Naive thymus-derived CD8-positive, alpha-beta T cell (primary cell): ENCODE measurements at regions not wholly inside any gene's neighbourhood (a gene's known extent, or its start where the extent isn't known, plus 50 kb on each side); places are given as distances from the start of the nearest gene placed in this dataset.

Source experiments
- ATAC-seq, 2 donors: fragments of 150-1000 bp; cut with Tn5 transposase in 1 of 2; sonication (Bioruptor Pico), chemical (Tn5 transposase) in 1 of 2; 1 replicate in 1 of 2; 2 replicates in 1 of 2; pipeline ENCODE4 v1.10.0; 2021; ENCODE audit warnings: mild to moderate bottlenecking in 2 of 2, moderate library complexity in 2 of 2
- POLR2A ChIA-PET: fragments of 350-600 bp; sonication (Branson Sonifier 250); formaldehyde crosslinking; loops from one replicate; lab custom pipeline; 2021; ENCODE audit warnings: antibody characterized with exemption; lab: Charles Lee
- DNase-seq, 10 donors: peaks; one replicate each; pipeline versions ENCODE4 v3.0.0 to v3.0.0-alpha.2; 2020 to 2022
- H3K27ac Mint-ChIP-seq, 10 donors: one replicate each; pipeline ENCODE4 v1.8.0; 2020 to 2022; ENCODE audit warnings: mild to moderate bottlenecking in 10 of 10, mixed read lengths in 10 of 10, moderate library complexity in 4 of 10, inconsistent platforms in 1 of 10
- H3K27me3 Mint-ChIP-seq, 5 donors: one replicate each; pipeline ENCODE4 v1.8.0; 2021 to 2022; ENCODE audit warnings: mixed read lengths in 5 of 5
- H3K36me3 Mint-ChIP-seq, 3 donors: one replicate each; pipeline ENCODE4 v1.8.0; 2020 to 2022; ENCODE audit warnings: mixed read lengths in 3 of 3, mild to moderate bottlenecking in 2 of 3, inconsistent platforms in 1 of 3
- H3K4me1 Mint-ChIP-seq, 4 donors: one replicate each; pipeline ENCODE4 v1.8.0; 2021 to 2022; ENCODE audit warnings: mixed read lengths in 4 of 4
- H3K4me3 Mint-ChIP-seq, 10 donors: one replicate each; pipeline ENCODE4 v1.8.0; 2020 to 2022; ENCODE audit warnings: mild to moderate bottlenecking in 10 of 10, mixed read lengths in 10 of 10, moderate library complexity in 6 of 10, inconsistent platforms in 1 of 10
- H3K9me3 Mint-ChIP-seq, 9 donors: one replicate each; pipeline ENCODE4 v1.8.0; 2020 to 2022; ENCODE audit warnings: mixed read lengths in 9 of 9, mild to moderate bottlenecking in 3 of 9, inconsistent platforms in 1 of 9, moderate library complexity in 1 of 9

DNA sequence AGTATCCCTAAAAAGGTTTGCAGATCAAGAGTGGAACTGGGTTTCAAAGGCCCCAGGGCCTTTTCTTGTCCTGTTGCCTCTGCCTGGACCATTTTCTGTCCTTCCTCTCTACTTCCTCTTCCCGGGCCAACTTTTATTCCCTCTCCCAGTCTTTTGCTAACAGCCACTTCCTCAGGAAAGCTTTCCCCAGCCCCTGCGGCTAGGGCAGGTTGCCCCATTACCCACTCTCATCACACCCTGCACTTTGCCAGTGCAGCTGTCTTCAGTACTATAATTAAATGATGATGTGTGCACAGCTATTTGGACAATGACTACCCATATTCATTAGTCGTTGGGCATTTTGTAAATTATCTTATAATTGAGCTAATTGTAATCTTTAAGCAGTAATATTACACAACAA, 150.5 kb upstream of the THBS1 start:
- Mint-ChIP-seq H3K27me3 (peaks cover 9 to 33% (median 16%) of the 10 kb centered on the region in 5 donors), H3K9me3 (peaks cover 0 to 4% (median 0%) of the 10 kb centered on the region in 9 donors), H3K4me1 (peaks cover 12 to 40% (median 34%) of the 10 kb centered on the region in 4 donors), H3K4me3 (no peak overlapping the region), H3K36me3 (no peaks in the 10 kb centered on the region), H3K27ac (peak overlapping the region in 2 of 10 donors; percentile 63 to 82)
- DNase-seq (no peak), ATAC-seq (no peak)
- POLR2A ChIA-PET, result no interaction called here

DNA sequence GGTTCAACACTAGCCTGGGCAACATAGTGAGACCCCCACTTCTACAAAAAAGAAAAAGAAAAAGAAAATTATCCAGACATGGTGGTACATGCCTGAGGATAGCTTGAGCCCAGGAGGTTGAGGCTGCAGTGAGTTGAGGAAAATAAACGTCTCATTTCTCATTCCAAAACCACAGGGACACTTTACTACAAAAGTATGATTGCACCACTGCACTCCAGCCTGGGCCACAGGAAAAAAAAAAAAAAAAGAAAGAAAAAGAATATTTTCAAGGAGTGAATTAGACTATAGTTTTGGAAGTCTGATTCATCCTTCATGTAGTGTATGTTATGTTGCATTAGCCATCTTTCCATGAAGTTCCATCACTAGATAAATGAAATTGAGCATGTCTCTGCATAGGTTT, 149.5 kb upstream of the THBS1 start:
- Mint-ChIP-seq H3K9me3 (peaks cover 0 to 4% (median 0%) of the 10 kb centered on the region in 9 donors), H3K36me3 (no peaks in the 10 kb centered on the region), H3K27me3 (peaks cover 9 to 33% (median 16%) of the 10 kb centered on the region in 5 donors), H3K4me3 (no peak overlapping the region), H3K27ac (no peak overlapping the region), H3K4me1 (peaks cover 12 to 39% (median 34%) of the 10 kb centered on the region in 4 donors)
- ATAC-seq (no peak), DNase-seq (no peak)
- POLR2A ChIA-PET, result no interaction called here

DNA sequence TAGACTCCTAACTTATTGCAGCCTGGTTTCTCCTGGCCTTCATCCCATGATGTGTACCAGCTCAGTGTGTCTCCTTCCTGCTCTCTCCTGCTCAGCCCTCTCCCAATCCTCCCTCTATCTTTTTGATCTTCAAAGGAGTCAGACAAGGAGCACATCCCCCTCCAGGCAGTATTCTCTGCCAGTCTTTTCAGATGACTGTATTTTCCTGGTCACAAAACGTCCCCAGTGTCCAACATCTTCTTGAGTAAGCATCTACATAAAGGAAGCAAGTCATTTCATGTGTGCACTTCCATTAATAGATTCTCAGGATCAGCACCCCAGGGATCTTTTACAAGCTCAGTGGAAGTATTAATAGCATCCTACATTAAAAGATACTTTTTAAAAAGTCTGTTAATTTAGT, 148.9 kb upstream of the THBS1 start:
- POLR2A ChIA-PET, result no interaction called here

DNA sequence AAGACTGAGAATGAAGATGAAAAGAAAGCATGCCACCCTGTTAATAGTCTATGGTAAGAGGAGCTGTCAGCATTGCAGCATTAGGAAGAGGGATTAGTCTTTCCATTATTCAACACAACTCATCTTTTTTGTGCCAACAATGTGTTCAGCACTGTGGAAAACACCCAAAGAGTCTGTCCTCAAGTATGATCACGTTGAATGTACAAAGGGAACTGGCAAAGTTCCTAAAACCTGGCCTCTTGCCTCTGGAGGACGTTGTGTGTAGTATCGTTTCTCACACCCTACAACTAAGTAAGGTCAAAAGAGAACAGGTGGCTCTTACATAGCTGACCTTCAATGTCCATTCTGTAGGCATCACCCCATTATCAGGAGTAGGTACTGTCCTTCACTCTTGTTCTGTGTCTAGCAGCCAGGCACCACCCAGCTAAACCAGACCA, 147.9 kb upstream of the THBS1 start:
- H3K4me1 Mint-ChIP-seq, result peaks cover 4 to 24% (median 18%) of the 10 kb centered on the region in 4 donors
- ATAC-seq, result no peak
- peaks cover 14 to 44% (median 26%) of the 10 kb centered on the region in 5 donors for H3K27me3 Mint-ChIP-seq
- no peak for DNase-seq
- H3K27ac Mint-ChIP-seq, result no peak overlapping the region
- H3K36me3 Mint-ChIP-seq, result no peaks in the 10 kb centered on the region
- no peaks in the 10 kb centered on the region for H3K9me3 Mint-ChIP-seq
- no peak overlapping the region for H3K4me3 Mint-ChIP-seq
- POLR2A ChIA-PET, result no interaction called here

More for the DNA sequence above, 148.9 kb upstream of the THBS1 start:
- DNase-seq, result no peak
- Mint-ChIP-seq H3K4me1 (peaks cover 10 to 33% (median 27%) of the 10 kb centered on the region in 4 donors), H3K27me3 (peaks cover 9 to 36% (median 17%) of the 10 kb centered on the region in 5 donors), H3K4me3 (no peak overlapping the region), H3K27ac (peak overlapping the region in 1 of 10 donors; percentile 12), H3K9me3 (peaks cover 0 to 1% (median 0%) of the 10 kb centered on the region in 9 donors), H3K36me3 (no peaks in the 10 kb centered on the region)
- ATAC-seq, result no peak

DNA sequence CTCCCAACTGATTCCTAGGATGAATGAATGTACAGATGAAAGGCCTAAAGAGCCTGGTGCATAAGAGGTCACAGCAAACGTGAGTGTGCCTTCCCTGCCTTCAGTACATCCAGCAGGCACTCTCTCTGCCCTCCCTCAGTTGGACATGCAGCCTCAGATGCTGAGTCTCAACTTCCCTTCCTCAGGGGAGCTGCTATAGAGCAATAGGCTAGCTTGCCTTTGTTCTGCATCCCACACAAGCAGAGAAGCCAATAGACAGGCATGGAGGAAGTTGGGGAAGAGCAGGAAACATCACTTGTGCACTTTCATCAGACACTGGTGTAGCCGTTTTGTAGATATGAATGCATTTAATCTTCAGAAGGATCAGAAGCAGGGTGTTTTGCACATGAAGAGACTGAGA, 147.5 kb upstream of the THBS1 start:
- no peak for ATAC-seq
- H3K27me3 Mint-ChIP-seq, result peaks cover 16 to 46% (median 26%) of the 10 kb centered on the region in 5 donors

DNA sequence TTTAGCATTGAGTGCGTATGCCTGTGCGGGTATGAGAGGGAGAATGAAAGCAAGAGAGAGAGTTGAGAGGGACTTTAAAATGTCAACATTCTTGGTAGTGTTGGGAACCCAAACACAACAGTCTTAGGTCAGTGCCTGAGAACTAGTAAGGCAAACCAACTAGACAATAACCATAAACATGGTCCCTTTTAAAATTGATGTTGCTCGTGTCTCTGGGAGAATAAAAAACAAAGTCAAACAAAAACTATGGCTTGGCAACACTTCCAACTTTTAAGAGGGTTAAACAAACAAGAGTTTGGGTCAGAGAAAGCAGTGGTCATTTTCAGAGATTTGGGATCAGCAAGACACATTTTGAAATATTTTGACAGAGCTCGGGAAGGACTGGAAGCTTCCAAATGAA, 146.7 kb upstream of the THBS1 start:
- H3K4me1 Mint-ChIP-seq, result peaks cover 2 to 16% (median 12%) of the 10 kb centered on the region in 4 donors
- no peak overlapping the region for H3K27ac Mint-ChIP-seq
- DNase-seq (no peak), ATAC-seq (no peak)
- H3K27me3 Mint-ChIP-seq, result peaks cover 16 to 46% (median 25%) of the 10 kb centered on the region in 5 donors
- no peaks in the 10 kb centered on the region for H3K36me3 Mint-ChIP-seq
- POLR2A ChIA-PET, result no interaction called here
- no peaks in the 10 kb centered on the region for H3K9me3 Mint-ChIP-seq
- H3K4me3 Mint-ChIP-seq, result no peak overlapping the region

More for the DNA sequence above, 147.5 kb upstream of the THBS1 start:
- Mint-ChIP-seq H3K9me3 (no peaks in the 10 kb centered on the region), H3K36me3 (no peaks in the 10 kb centered on the region), H3K4me3 (no peak overlapping the region), H3K27ac (no peak overlapping the region), H3K4me1 (peaks cover 4 to 19% (median 15%) of the 10 kb centered on the region in 4 donors)
- DNase-seq, result no peak
- POLR2A ChIA-PET, result no interaction called here

DNA sequence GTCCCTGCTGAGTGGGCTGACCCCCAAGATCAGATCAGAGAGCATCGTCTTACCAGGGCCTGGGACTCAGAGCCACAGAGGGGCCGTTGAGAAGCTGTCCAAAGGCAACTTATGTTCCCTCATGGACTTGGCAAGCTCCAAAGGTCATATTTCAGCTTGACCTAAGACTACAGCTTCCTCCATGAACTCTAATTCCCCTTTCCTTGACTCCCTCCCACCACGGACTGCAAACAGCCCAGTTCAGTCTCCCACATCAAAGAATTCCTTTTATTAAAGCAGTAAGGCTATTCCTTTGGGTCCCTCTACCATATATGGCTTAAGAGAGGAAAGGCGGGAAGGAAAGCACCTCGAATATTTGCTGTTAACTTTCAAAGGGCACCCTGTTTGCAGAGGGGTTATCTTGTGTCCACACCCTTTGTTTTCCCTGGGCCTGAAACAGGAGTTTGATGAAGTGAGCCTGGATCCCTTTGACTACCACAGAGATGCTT, 146.1 kb upstream of the THBS1 start:
- DNase-seq, result no peak
- POLR2A ChIA-PET, result no interaction called here
- Mint-ChIP-seq H3K4me1 (peaks cover 2 to 16% (median 9%) of the 10 kb centered on the region in 4 donors), H3K4me3 (no peak overlapping the region), H3K27me3 (peaks cover 19 to 47% (median 27%) of the 10 kb centered on the region in 5 donors), H3K9me3 (no peaks in the 10 kb centered on the region), H3K36me3 (no peaks in the 10 kb centered on the region), H3K27ac (no peak overlapping the region)
- no peak for ATAC-seq

DNA sequence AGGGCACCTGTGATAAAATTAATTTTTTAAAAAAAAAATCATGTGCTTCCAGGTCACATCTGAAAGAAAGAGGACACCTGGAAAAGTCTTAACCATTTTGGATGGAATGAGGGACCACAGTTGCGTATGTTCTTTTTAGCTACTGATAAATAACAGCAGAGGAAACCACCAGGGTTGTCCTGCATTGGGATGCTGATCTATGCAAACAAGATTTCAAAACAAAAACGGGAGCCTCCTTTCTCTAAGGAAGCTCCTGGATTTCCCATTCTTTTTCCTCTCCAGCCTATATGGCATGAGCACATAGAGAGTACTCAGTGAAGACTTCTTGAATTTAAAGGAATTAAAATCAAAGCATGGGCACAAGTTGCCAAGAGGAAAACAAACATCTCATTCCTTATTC, 145.6 kb upstream of the THBS1 start:
- no peaks in the 10 kb centered on the region for H3K9me3 Mint-ChIP-seq
- ATAC-seq (no peak), DNase-seq (no peak)
- H3K4me3 Mint-ChIP-seq, result no peak overlapping the region
- H3K27ac Mint-ChIP-seq, result no peak overlapping the region
- no peaks in the 10 kb centered on the region for H3K36me3 Mint-ChIP-seq
- H3K27me3 Mint-ChIP-seq, result peaks cover 17 to 47% (median 24%) of the 10 kb centered on the region in 5 donors
- peaks cover 2 to 11% (median 6%) of the 10 kb centered on the region in 4 donors for H3K4me1 Mint-ChIP-seq
- POLR2A ChIA-PET, result no interaction called here

DNA sequence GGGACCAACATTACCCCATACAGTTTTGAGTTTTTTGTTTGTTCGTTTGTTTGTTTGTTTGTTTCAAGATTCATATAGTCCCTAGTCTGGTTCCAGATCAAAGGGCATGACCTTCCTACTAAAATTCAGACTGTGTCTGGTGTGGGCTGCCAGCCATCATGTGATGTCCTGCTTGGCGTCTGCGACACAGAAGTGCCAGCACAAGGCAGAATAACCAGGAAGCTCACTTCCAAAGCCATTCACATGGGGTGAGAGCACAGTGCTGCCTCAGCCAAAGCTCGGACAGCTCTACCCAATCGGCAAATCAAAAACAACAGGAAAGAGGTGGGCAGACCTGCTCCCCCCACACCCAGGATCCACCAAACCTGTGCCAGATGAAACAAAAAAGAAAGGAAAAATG, 142.6 kb upstream of the THBS1 start:
- POLR2A ChIA-PET, result no interaction called here
- ATAC-seq, result no peak
- H3K27ac Mint-ChIP-seq, result no peak overlapping the region
- H3K36me3 Mint-ChIP-seq, result no peaks in the 10 kb centered on the region
- H3K4me3 Mint-ChIP-seq, result no peak overlapping the region
- peaks cover 11 to 38% (median 18%) of the 10 kb centered on the region in 5 donors for H3K27me3 Mint-ChIP-seq
- H3K9me3 Mint-ChIP-seq, result no peaks in the 10 kb centered on the region
- H3K4me1 Mint-ChIP-seq, result peaks cover 0 to 9% (median 4%) of the 10 kb centered on the region in 4 donors
- no peak for DNase-seq

DNA sequence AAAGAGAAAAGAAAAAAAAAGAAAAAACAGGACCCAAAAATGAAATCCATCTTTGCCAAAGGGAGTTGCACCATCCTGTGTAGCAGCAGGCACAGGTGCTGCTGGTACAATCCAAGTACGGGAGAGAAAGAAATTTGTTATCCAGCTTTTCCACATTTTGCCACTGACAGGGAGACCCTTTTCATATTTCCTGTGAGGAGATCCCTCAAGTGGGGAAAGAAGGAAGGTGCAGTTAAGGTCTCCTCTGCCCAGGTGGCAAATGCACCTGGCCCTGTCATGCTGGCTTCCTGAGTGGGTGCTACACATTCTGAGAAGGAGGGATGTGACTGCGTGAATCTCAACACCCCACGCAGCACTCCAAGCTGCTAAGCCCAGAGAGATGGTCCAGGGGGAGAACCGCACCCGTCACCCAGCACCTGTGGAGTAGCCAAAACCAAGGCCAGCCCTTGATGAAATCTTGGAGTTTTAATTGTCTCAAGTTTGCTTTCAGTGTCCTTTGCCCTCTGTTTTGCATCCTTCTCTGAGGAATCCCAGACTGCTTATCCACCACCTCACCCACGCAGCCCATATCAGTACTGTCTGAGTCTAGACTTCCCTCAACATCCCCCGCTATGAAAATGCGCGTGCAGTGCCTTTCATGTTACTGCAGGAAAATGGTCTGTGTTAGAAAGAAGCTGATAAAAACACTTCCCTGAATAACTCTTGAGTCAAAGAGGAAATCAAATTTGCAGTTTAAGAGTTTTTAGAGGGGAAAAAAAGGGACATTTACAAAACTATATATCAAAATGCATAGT, 141.9 kb upstream of the THBS1 start:
- DNase-seq (no peak), ATAC-seq (no peak)
- no peaks in the 10 kb centered on the region for H3K36me3 Mint-ChIP-seq
- no peak overlapping the region for H3K4me3 Mint-ChIP-seq
- no peaks in the 10 kb centered on the region for H3K9me3 Mint-ChIP-seq
- H3K4me1 Mint-ChIP-seq, result peaks cover 0 to 9% (median 4%) of the 10 kb centered on the region in 4 donors
- POLR2A ChIA-PET, result no interaction called here
- H3K27ac Mint-ChIP-seq, result peak overlapping the region in 2 of 10 donors; percentile 44 to 88
- H3K27me3 Mint-ChIP-seq, result peaks cover 11 to 34% (median 18%) of the 10 kb centered on the region in 5 donors

DNA sequence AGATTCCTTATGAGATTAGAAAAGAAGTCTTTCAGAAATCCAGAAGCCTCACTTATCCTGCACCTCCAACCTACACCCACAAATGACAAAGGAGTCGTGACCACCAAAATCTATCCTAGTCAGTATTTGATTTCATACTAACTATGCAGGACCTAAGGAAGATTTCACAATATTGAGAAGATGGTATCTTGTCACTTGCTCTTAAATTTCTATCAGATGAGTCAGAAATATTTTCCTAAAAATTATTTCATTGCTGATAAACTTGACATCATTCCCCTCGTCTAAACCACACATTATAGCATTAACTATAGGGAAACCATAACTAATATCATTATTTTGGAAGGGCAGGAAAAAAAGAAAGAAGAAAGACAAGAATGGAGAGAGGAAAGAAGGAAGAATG, 138.0 kb upstream of the THBS1 start:
- DNase-seq, result no peak
- ATAC-seq, result no peak
- H3K27me3 Mint-ChIP-seq, result peaks cover 7 to 30% (median 12%) of the 10 kb centered on the region in 5 donors
- H3K36me3 Mint-ChIP-seq, result no peaks in the 10 kb centered on the region
- POLR2A ChIA-PET, result no interaction called here
- H3K4me3 Mint-ChIP-seq, result no peak overlapping the region
- H3K9me3 Mint-ChIP-seq, result no peaks in the 10 kb centered on the region
- H3K27ac Mint-ChIP-seq, result no peak overlapping the region
- H3K4me1 Mint-ChIP-seq, result peaks cover 0 to 9% (median 4%) of the 10 kb centered on the region in 4 donors

DNA sequence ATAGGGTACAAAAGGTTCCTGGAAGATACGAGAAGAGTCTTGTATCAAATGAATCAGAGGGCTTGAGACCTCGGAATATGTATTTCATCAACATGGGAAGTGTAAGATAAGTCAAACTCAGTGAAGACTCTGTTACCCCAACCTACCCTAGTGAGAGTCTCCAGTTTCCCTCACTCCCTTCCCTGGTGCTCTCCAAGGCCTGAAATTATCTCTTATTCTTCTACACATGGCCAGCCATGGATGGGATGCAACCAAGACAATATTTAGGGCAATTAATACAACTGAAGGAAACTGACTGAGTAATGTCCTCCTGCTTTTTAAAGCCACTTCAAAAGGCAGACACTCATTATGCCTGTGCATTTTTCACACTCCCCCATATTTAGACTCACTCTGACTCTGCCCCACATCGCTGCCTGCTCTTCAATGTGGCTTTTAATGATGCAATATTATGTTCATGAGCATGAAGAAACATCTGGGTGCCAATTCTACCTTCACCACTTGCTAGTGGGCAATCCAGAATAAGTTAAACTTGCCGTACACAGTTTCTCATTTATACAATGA, 137.1 kb upstream of the THBS1 start:
- no peak for ATAC-seq

More for the DNA sequence above, 137.1 kb upstream of the THBS1 start:
- Mint-ChIP-seq H3K4me1 (peaks cover 0 to 7% (median 3%) of the 10 kb centered on the region in 4 donors), H3K4me3 (no peak overlapping the region), H3K9me3 (no peaks in the 10 kb centered on the region), H3K36me3 (no peaks in the 10 kb centered on the region), H3K27ac (no peak overlapping the region), H3K27me3 (peaks cover 2 to 21% (median 6%) of the 10 kb centered on the region in 5 donors)
- POLR2A ChIA-PET, result no interaction called here
- DNase-seq, result no peak
